ENCODE measurements at regions not wholly inside any gene's neighbourhood (a gene's known extent, or its start where the extent isn't known, plus 50 kb on each side); places are given as distances from the start of the nearest gene placed in this dataset.

DNA sequence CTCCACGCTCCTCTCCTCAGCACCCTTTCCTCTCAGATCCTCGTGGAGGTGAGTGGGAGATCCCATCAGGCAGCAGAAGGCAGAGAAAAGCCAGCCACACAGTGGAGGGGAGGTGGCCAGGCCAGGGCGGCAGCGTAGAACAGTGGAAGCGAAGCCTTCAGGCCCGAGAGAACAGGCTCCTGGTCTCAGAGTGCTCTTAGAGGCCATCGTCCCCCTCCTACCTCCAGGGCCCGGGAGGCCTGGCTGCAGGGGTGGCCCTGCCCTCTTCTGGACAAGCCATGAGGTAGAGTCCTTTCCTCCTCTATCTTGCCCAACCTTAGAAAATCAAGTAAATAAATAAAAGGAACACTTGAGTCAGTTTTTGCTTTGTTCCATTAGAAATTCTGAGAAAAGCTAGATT, 202.0 kb downstream of the KATNAL1 start:
- no peak for DNase-seq

DNA sequence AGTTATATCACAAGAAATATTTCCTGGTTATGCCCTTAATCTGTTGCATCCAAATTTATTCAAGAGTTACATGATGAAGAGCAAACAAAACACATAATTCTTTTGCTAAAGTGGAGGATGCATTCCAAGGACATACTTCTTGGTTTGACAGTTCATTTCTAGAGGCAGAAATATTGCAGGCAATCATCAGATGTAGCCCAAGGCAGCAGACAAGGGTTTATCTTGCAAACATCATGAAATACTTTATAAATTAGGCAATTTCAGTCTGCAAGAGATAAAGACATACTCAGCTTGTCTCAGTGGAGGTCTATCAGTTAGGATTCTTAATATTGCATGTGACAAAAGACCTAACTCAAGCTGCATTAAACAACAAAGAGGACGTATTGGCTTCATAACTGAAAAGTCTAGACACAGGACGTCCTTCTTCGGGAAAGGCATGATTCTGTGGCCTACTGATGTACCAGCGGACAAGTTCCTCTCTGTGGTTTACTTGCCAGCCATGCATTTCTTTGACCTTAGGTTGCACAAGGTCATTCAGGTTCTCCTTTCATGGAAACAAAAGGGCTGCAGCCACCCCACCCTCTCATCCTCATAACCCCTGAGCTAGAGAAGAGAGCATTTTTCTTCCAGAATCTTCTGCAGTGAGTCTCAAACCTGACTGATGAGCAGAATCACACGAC, 204.1 kb downstream of the KATNAL1 start:
- no peak for DNase-seq

DNA sequence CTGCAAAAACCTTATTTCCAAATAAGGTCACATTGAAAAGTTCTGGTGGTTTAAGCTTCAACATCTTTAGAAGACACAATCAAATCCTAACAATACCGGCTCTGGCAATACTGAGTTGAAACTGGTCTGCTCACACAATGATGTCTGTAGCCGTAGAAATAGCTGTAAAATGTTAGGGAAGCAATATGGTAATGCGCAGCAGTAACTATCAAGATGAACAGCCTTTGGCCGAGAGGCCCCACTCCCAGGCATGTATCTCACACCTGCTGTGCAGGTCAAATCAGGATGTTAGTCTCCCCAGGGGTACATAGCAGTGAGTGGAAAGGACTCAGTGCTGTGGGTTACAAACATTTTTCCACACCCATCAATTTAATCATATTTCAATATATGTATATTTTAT, 207.1 kb downstream of the KATNAL1 start:
- DNase-seq = no peak

DNA sequence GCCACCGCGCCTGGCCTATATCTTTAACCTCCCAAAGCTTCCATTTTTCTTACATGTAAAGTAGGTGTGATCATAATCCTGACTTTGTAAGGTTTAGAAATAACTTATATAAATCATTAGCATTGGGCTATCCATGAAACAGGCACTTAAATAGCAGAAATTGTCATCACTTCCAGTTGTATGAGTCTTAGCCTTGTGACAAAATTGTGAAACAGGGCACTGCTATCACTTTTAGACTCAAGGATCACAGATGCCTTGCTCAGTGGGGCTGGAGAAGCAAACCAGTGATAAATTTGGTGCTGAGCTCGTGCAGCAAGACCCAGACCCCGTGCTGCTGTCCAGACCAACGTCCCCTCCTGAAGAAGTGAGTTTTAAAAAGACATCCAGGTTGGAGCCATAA, 209.7 kb downstream of the KATNAL1 start:
- DNase-seq = no peak

DNA sequence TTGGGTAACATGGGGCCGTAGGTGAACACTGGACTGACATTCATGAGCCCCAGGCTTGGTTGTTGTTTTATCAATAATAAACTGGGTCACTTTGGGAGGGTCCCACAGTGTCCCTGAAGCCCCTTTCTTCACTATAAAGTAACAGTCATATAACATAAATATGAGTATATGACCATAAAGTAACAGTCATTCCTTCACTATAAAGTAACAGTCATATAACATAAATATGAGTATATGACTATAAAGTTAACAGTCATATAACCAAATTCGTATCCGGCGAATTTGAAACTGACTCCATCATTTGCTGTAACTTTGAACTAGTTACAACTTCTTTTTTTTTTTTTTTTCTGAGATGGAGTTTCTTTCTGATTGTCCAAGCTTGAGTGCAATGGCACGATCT, 210.3 kb downstream of the KATNAL1 start:
- DNase-seq = no peak

DNA sequence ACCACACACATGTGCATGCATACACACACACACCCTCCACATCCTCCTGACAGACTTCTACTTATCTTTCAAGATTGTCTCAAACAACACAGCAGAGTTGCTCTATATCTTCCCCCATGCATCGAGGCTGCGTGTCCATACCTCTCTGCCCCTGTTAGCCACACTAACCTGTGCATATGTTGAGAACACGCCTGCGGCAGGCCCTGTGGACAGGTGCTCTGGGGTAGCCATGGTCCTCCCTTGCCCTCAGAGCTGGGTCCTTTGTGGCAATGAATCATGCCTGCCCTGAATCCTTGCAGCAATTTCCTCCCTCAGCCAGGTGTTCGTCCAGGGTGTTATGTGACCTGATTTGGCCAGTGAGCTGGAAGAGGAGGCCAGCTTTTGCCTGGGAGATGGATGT, 213.3 kb downstream of the KATNAL1 start:
- no peak for DNase-seq

DNA sequence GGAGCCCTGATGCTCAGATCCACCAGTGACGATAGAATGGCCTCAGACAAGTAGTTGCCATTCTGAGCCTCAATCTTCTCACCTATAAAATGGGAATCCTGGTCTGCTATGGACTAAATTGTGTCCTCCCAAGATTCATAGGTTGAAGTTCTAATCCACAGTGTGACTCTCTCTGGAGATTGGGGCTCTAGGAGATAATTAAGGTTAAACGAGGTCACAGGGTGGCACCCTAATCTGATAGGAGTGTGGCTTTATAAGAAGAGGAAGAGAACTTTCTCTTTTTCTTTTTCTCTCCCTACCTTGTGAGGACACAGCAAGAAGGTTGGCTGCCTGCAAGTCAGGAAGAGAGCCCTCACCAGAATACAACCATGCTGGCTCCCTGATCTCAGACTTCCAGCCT, 214.1 kb downstream of the KATNAL1 start:
- DNase-seq = no peak

DNA sequence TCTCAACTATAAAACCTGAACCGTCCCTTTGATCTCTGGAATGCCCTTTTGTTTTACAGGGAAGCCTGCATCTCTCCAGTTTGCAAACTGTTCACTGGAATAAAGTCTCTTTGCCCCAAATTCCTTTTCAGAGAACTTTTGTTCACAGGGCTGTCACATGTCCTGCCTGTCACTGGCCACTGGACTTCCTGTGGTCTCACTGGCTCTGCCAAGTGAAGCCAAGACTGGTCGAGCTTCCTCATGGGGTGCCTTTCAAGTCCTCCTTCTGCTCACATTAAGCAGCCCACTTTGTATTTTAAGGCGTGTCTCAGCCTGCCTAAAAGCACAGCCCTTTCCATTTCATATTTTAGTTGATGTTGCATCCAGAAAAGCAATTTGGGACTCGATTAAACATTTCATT, 215.7 kb downstream of the KATNAL1 start:
- no peak for DNase-seq

DNA sequence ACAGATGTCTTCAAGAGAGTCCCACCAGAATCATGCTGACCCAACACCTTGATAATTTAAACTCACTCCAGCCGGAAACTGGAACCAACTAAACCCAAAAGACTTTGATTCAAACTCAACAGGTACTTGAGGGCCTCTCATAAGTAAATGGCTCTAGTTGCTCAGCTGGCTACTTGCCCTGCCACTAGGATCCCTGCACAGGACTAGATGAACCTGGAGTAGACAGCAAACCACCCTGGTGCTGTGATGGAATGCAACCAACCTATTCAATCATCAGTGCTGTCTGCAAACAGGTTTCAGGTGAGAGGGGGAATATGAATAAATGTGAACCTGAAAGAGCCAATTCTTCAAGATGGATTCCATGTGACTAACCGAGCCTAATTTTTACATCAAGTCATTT, 216.3 kb downstream of the KATNAL1 start:
- no peak for DNase-seq

DNA sequence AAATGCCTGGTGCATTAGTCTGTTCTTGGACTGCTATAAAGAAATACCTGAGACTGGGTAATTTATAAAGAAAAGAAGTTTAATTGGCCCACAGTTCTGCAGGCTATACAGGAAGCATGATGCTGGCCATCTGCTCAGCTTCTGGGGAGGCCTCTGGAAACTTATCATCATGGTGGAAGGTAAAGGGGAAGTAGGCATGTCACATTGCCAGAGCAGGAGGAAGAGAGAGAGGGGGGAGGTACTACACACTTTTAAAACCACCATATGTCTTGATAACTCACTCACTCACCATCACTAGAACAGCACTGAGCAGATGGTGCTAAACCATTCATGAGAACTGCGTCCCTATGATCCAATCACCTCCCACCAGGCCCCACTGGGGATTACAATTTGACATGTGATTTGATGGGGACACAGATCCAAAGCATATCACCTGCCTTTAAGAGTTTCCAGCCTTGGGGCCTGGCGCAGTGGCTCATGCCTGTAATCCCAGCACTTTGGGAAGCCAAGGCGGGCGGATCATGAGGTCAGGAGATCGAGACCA, 219.0 kb downstream of the KATNAL1 start:
- DNase-seq = no peak

DNA sequence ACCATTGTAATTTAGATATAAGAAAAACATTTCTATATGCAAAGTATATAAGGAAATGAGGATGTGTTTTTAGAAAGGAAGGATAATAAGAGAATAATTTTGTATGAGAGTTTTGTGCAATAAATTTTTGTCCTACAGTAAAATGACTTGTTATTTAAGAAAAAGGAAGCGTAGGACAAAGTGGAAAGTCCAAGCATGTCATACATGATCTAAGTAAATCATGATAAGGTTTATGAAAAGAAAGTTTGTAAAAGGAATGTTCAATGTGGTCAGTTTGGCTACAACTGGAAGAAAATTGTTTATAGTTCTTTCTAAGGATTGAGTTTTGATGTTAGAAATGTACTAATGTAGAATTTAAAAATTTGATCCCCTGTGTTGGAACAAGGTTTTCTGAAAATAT, 222.3 kb downstream of the KATNAL1 start:
- DNase-seq = no peak

DNA sequence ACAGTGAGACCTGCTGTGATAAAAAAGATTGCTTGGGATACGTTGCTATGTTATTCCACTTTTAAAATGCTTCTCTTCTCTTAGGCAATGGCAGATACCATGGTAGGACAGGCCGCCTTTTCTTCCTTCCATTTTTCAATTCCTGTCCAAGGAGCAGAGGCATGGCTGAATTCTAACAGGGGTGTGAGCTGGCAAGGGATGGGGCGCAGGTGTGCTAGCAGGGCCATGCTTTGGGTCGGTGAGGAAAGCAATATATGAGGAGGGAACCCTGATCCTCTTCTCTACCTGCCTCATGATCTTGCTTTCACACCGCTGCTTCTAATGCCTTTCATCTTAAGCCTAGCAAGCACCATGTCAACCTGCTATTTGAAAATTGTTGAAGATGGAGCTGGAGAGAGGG, 225.0 kb downstream of the KATNAL1 start:
- no peak for DNase-seq

DNA sequence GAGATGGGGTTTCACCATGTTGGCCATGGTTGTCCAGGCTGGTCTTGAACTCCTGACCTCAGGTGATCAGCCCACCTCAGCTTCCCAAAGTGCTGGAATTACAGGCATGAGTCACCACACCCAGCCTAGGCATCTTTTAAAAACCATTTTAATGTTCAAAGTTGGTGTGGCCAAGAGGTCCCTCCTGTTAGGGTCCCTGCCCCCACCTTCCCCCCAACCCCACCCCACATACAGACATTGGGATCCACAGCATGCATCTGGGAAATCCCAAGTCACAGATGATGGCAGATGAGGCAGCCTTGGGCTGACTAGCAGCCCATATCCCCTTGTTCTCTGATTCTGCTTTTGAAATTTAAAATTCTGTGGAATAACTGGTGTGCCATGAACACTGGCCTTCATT, 226.0 kb downstream of the KATNAL1 start:
- DNase-seq = no peak

DNA sequence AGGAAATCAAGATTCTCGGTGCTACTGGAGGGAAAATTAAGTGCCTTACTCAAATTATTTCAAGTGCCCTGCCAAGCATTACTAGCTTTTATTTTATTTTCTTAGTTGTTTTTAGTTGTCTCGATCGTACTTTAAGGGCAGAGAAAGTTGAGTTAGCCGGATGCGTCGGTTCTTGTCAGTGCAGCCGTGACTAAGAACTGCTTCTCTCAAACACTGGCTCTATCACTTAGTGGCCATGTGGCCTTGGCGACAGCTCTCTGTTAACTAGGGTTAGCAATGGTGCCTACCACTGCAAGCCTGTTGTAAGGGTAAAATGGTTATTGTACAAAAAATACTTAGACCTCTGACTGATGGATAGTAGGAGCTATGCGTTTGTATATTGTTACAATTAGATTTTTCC, 227.8 kb downstream of the KATNAL1 start:
- DNase-seq = no peak

DNA sequence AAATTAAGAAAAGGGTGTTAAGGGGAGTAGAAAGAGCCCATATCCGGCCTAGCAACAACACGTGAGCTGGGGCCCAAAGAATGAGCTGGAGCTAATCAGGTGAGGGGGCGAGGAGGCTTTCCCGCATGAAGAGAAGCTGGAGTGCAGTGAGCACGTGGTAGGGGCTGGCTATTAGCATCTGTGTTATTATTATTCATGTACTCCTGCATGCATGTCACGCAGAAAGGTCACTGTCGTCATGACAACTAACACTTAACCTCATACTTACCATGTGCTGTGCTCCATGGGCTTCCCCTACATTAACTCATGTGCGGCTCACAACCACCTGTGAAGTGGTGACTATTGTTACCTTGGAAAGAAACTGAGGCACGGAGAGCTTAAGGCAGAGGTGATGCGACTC, 227.6 kb upstream of the UBL3 start:
- no peak for DNase-seq

DNA sequence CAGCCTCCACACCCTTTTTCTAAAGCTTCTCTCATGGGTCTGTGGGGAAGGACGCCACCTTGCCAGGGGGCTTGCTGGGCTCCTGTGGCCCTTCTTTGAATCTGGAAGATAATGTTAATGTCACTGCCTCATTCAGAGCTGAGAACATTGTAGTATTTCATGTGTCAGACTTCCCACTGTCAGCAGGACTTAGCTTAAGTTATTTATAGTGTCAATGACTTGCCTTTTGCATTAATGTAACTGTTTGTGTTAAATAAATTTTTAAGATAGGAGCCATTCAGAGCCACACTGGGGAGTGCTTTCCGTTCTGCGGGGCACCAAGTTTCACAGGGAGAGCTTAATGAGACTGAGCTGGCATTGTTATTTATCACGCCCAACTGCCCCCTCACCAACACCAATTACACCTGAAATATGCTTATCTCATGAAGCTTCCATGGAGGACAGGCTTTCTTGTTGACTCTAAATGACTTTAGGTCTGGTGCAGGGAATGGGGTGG, 226.9 kb upstream of the UBL3 start:
- DNase-seq = no peak

DNA sequence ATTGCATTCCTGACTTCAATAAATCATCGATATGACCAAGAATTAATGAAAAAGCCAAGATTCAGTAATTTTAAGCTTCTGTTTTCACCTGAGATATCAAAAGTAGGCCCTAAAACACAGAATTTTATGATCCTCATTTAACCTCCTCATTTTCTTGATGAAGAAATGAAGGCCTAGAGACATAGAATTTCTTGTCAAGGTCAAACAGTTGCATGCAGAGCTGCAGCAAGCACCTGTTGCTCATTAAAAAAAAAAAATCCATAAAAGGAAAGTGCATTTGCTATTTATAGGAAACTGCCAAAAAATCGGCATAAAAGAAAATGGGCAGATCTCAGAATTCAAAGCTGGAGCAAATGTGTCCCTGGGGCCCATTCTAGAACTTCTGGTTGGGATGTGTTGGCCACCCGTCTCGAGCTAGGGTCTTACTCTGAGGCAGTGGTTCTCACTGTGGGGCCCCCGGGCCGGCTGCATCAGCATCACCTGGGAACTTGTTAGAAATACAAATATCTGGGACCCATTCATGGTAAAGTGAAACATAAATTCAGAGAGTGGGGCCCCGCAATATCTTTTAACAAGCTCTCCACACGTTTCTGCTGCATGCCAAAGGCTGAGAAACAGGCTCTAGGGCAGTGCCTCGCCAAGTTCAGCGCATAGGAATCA, 224.7 kb upstream of the UBL3 start:
- DNase-seq = no peak

DNA sequence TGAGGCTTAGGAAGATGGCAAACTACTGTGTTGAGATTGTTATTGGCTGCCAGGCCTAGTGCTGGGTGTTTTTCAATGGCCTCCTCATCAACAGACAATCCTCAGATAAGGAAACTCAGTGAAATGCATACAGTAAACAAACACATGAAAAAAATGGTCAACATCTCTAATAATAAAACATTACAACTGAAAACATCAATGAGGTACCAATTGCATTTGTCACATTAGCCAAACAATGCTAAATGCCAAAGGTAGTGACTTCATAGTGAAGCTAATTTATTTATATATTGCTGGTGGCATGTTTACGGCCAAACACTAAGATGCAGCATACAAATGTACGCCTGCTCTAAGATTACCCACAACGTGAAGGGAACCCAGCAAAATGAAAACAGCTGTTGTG, 224.0 kb upstream of the UBL3 start:
- DNase-seq = no peak

DNA sequence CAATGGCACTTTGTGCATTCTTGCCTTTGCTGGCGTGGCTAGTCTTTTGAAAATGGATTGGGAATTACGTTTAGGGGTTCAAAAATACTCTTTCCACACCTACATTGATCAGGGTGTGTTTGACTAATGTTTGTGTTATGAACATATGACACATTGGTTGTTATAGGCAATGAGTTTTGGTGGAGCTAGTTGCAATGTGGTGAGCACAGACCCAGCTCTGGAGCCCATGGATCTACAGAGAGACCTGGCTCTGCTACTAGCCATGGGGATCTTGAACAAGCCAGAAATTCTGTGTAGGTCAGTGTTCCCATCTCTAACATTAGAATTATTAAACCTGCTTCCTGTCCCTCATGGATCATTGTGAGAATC, 222.4 kb upstream of the UBL3 start:
- no peak for DNase-seq

DNA sequence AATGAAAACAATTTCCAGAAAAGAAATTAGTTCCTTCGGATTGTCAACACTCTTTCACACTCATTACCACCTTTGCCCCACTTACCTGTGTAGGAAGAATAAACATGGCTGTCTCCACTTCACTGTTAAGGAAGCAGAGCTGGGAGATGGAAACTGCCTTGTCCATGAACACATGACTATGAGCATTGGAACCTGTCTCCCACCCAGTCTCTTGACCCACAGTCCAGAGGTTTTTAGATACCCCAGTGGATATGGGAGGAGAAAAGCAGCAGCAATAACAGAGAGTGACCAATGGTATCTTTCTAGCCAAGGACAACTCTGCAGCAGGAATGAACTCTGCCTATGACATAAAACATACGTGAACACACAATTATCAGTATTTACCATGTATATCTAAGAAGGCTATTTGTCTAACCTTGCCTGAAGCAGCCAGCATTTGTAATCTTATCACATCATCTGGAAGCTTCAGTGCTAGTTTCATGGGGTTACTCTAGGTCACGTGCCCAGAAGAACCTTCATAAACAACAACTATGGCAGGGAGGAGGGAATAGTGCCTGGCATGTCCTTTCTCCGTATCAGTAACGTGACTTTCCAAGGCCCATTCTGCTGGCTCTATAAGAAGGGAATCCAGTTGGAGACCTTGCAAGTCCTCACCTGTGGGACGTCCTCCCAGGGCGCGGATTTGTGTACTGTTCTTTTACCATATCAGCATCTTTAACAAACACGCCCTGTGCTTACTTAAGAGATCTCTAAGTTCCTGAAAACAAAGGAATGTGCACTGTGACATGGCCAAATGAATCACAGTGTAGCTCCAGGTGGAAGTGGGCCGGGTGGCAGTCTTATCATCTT, 221.8 kb upstream of the UBL3 start:
- no peak for DNase-seq

DNA sequence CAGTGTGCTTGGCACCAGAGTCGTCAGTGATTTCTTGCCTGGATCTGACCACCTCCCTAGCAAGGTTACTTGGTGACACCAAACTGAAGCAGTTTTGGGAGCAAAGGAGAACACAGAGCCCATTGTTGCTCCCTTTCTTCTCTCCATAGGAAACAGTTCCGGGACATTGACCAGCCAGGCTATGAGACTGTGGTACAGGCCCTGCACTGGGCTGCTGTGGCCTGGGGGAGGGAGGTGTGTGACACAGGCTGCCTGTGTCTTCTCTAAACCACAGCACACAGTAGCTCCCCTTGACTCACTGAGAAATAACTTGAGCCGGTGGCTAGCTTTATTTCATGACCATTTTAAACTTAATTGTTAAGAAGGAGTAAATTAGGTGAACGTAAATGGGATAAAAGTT, 214.8 kb upstream of the UBL3 start:
- DNase-seq = no peak

DNA sequence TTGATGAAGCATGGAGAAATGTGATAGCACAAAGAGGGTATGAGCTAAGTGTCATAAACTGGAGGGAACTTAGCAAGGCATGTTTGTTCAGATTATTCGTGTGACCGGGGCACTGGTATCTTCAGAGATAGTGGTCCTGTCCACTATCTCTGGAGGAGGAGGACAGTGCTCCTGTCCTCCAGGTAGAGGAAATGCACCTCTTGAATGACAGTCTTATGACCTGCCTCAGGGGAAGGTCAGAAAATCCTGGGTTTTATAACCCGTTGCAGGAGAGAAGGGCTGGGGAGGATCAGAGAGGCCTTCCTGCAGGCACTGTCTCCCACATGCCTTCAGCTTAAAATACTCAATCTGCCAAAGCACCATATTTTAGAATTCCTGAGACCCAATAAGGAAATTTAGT, 213.5 kb upstream of the UBL3 start:
- DNase-seq = no peak

DNA sequence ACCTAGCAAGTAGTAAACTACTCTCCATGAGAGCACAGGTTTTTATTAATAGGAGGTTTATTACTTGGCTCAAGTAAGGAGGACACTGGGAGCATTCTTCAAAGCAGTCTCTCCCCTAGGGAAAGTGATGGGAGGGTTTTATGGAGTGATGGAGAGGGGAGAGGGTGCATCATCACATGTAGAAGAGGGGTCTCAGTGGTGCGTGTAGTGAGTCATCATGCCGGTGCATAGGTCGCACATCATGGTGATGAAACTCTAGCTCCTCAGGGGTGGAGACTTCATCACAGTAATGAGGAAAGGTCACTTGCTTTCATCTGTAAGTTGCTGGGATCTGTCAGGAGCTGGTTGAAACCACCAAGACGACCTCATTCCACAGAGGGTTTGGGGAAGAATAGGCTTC, 210.8 kb upstream of the UBL3 start:
- no peak for DNase-seq

DNA sequence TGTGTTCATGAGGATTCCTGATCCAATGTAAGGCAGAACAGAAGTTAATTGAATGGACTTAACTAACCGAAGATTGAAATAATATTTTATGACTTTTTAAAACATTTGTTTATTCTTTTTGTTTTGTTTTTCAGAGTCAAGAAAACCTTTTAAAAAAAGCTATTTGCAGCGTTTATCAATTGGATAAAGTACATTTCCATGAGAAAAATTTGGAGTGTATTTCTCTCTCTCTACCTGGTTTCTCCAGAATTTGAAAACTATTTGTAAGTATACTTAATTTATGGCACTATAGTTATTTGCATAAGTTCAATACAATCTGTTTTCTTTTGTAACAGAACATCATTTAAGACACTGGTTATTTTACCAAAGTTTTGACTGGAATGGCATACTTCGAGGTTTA, 208.0 kb upstream of the UBL3 start:
- no peak for DNase-seq
